Ishikawa (cell line): ENCODE measurements at regions not wholly inside any gene's neighbourhood (a gene's known extent, or its start where the extent isn't known, plus 50 kb on each side); places are given as distances from the start of the nearest gene placed in this dataset.

Experiments used
- EGR1 ChIP-seq: IDR thresholded peaks from 2 replicates; pipeline ENCODE4 v1.6.1; 2012
- EP300 ChIP-seq: IDR thresholded peaks from 2 replicates; pipeline ENCODE4 v1.6.1; 2012; ENCODE audit warnings: borderline replicate concordance
- FOXM1 ChIP-seq: IDR thresholded peaks from 2 replicates; pipeline ENCODE4 v1.6.1; 2012; ENCODE audit warnings: low read depth, borderline replicate concordance
- MAX ChIP-seq: IDR thresholded peaks from 2 replicates; pipeline ENCODE4 v1.6.1; 2012
- RAD21 ChIP-seq: IDR thresholded peaks from 2 replicates; pipeline ENCODE4 v1.6.1; 2012; ENCODE audit warnings: low read depth
- REST ChIP-seq: IDR thresholded peaks from 2 replicates; pipeline ENCODE4 v1.6.1; 2012; ENCODE audit warnings: low read depth, mild to moderate bottlenecking
- TAF1 ChIP-seq: IDR thresholded peaks from 2 replicates; pipeline ENCODE4 v1.6.1; 2012; ENCODE audit warnings: low read depth, mild to moderate bottlenecking
- TF ChIP-seq, protein P1 (sequence below): IDR thresholded peaks from 2 replicates; pipeline ENCODE4 v1.6.1; 2012

- no peak for TF ChIP-seq MAX
- no peak for TF ChIP-seq TAF1
- no peak for TF ChIP-seq EP300
- no peak for TF ChIP-seq EGR1
- TF ChIP-seq REST, result no peak
- TF ChIP-seq FOXM1, result no peak
- no peak for TF ChIP-seq RAD21
- TF ChIP-seq, protein P1, sequence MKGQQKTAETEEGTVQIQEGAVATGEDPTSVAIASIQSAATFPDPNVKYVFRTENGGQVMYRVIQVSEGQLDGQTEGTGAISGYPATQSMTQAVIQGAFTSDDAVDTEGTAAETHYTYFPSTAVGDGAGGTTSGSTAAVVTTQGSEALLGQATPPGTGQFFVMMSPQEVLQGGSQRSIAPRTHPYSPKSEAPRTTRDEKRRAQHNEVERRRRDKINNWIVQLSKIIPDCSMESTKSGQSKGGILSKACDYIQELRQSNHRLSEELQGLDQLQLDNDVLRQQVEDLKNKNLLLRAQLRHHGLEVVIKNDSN, result no peak
Measured at GRCh38 chr3:5585085-5585484, 397.6 kb downstream of the EDEM1 start.
